ENCODE measurements at regions not wholly inside any gene's neighbourhood (a gene's known extent, or its start where the extent isn't known, plus 50 kb on each side); places are given as distances from the start of the nearest gene placed in this dataset.

- no peaks in the 10 kb centered on the region for H3K4me1 ChIP-seq (ENCODE audit: low read depth)
- H3K36me3 ChIP-seq, result no peaks in the 10 kb centered on the region
- H3K27me3 ChIP-seq, result no peaks in the 10 kb centered on the region
- H3K9me3 ChIP-seq (ENCODE audit: low read depth), result no peaks in the 10 kb centered on the region
- no peak for TF ChIP-seq CTCF (IDR thresholded peaks at IDR 0.05; ENCODE audit: low read depth, low read length)
- no peak overlapping the region for H3K27ac ChIP-seq
- H3K4me3 ChIP-seq, result no peak overlapping the region
- DNase-seq (ENCODE audit: low read depth in 1 of 2, low spot score in 1 of 2), result no peak
These were observed 65.0 kb upstream of the KCTD3 start for GRCh38 chr1:215502081-215502480.

GRCh38 chr1:215507119-215507518 lies 60.0 kb upstream of the KCTD3 start:
- Histone ChIP-seq H3K4me1 (ENCODE audit: low read depth) (no peaks in the 10 kb centered on the region), H3K27me3 (no peaks in the 10 kb centered on the region), H3K27ac (no peak overlapping the region), H3K4me3 (no peak overlapping the region), H3K9me3 (ENCODE audit: low read depth) (no peaks in the 10 kb centered on the region), H3K36me3 (no peaks in the 10 kb centered on the region)
- TF ChIP-seq CTCF (IDR thresholded peaks at IDR 0.05; ENCODE audit: low read depth, low read length), result no peak
- peak in 1 of 2 donors; percentile 10 for DNase-seq (ENCODE audit: low read depth in 1 of 2, low spot score in 1 of 2)

GRCh38 chr1:215508311-215508710 lies 58.8 kb upstream of the KCTD3 start:
- Histone ChIP-seq H3K4me1 (ENCODE audit: low read depth) (no peaks in the 10 kb centered on the region), H3K27me3 (no peaks in the 10 kb centered on the region), H3K4me3 (no peak overlapping the region), H3K36me3 (no peaks in the 10 kb centered on the region), H3K9me3 (ENCODE audit: low read depth) (no peaks in the 10 kb centered on the region), H3K27ac (no peak overlapping the region)
- DNase-seq (ENCODE audit: low read depth in 1 of 2, low spot score in 1 of 2), result no peak
- TF ChIP-seq CTCF (IDR thresholded peaks at IDR 0.05; ENCODE audit: low read depth, low read length), result no peak

Measured in cardiac muscle cell (in vitro differentiated cells and primary cell).